Trophoblast cell (in vitro differentiated cells and primary cell): ENCODE measurements at regions not wholly inside any gene's neighbourhood (a gene's known extent, or its start where the extent isn't known, plus 50 kb on each side); places are given as distances from the start of the nearest gene placed in this dataset.

Experiments used
- DNase-seq, 2 donors: peaks; one replicate each; pipeline ENCODE4 v3.0.0-alpha.2; 2016
- H2AFZ ChIP-seq: 2 replicates; pipeline ENCODE4 v1.6.1; 2013; ENCODE audit warnings: low read length, moderate library complexity, mild to moderate bottlenecking; ENCODE audit not compliant: insufficient read depth, poor library complexity
- H2AK5ac ChIP-seq: 2 replicates; pipeline ENCODE4 v1.6.1; 2013; ENCODE audit warnings: mild to moderate bottlenecking, low read length
- H2BK120ac ChIP-seq: 2 replicates; pipeline ENCODE4 v1.6.1; 2013; ENCODE audit warnings: low read length, mild to moderate bottlenecking, moderate library complexity; ENCODE audit not compliant: insufficient read depth, poor library complexity
- H2BK12ac ChIP-seq: 2 replicates; pipeline ENCODE4 v1.6.1; 2013; ENCODE audit warnings: mild to moderate bottlenecking, low read length, moderate library complexity
- H2BK5ac ChIP-seq: 2 replicates; pipeline ENCODE4 v1.6.1; 2013; ENCODE audit warnings: low read length, low read depth, moderate library complexity, mild to moderate bottlenecking; ENCODE audit not compliant: poor library complexity
- H3K14ac ChIP-seq: 2 replicates; pipeline ENCODE4 v1.6.1; 2013; ENCODE audit warnings: mild to moderate bottlenecking, low read length
- H3K18ac ChIP-seq: 2 replicates; pipeline ENCODE4 v1.6.1; 2013; ENCODE audit warnings: mild to moderate bottlenecking, low read length
- H3K23ac ChIP-seq: 2 replicates; pipeline ENCODE4 v1.6.1; 2013; ENCODE audit warnings: low read length
- H3K27ac ChIP-seq: 2 replicates; pipeline ENCODE4 v1.5.1; 2013; ENCODE audit warnings: low read depth, mild to moderate bottlenecking, inconsistent platforms, low read length, moderate library complexity
- H3K27me3 ChIP-seq: 2 replicates; pipeline ENCODE4 v1.6.1; 2013; ENCODE audit warnings: inconsistent platforms, mild to moderate bottlenecking, low read length, moderate library complexity; ENCODE audit not compliant: insufficient read depth
- H3K36me3 ChIP-seq, 2 experiments: 1 replicate in 1 of 2; 2 replicates in 1 of 2; pipeline ENCODE4 v1.6.1; 2013; ENCODE audit warnings: low read length in 2 of 2, mild to moderate bottlenecking in 2 of 2, moderate library complexity in 1 of 2; ENCODE audit not compliant: insufficient read depth in 2 of 2, control insufficient read depth in 1 of 2
- H3K4ac ChIP-seq: 2 replicates; pipeline ENCODE4 v1.6.1; 2013; ENCODE audit warnings: low read depth, mild to moderate bottlenecking, low read length, moderate library complexity
- H3K4me1 ChIP-seq, 2 experiments: 1 replicate in 1 of 2; 2 replicates in 1 of 2; pipeline ENCODE4 v1.6.1; 2013; ENCODE audit warnings: low read length in 2 of 2, mild to moderate bottlenecking in 2 of 2, moderate library complexity in 1 of 2; ENCODE audit not compliant: insufficient read depth in 2 of 2, control insufficient read depth in 1 of 2
- H3K4me2 ChIP-seq: 2 replicates; pipeline ENCODE4 v1.6.1; 2013; ENCODE audit warnings: inconsistent platforms, mild to moderate bottlenecking, low read length, moderate library complexity
- H3K4me3 ChIP-seq: 2 replicates; pipeline ENCODE4 v1.5.1; 2013; ENCODE audit warnings: mild to moderate bottlenecking, low read depth, low read length, inconsistent platforms
- H3K79me1 ChIP-seq: one replicate; pipeline ENCODE4 v1.6.1; 2013; ENCODE audit warnings: low read length
- H3K79me2 ChIP-seq: 2 replicates; pipeline ENCODE4 v1.6.1; 2013; ENCODE audit warnings: low read length, mild to moderate bottlenecking; ENCODE audit not compliant: control insufficient read depth, insufficient read depth, poor library complexity
- H3K9ac ChIP-seq: 2 replicates; pipeline ENCODE4 v1.6.1; 2013; ENCODE audit warnings: mild to moderate bottlenecking, low read length
- H3K9me3 ChIP-seq: 2 replicates; pipeline ENCODE4 v1.6.1; 2013; ENCODE audit warnings: low read depth, mild to moderate bottlenecking, control low read depth, inconsistent platforms, low read length; ENCODE audit not compliant: insufficient read depth
- H4K12ac ChIP-seq: 2 replicates; pipeline ENCODE4 v1.6.1; 2013; ENCODE audit warnings: low read depth, mild to moderate bottlenecking, low read length, moderate library complexity
- H4K8ac ChIP-seq: 2 replicates; pipeline ENCODE4 v1.6.1; 2013; ENCODE audit warnings: low read depth, mild to moderate bottlenecking, low read length, moderate library complexity
- H4K91ac ChIP-seq: one replicate; pipeline ENCODE4 v1.6.1; 2013; ENCODE audit warnings: low read depth, mild to moderate bottlenecking, low read length, moderate library complexity
- WGBS: extraction: QIAGEN DNeasy Blood & Tissue Kit; methylation state at CpG from one replicate; pipeline ENCODE4 v1.1.7; 2013; ENCODE audit warnings: missing lambda C conversion rate; ENCODE audit not compliant: insufficient read length, insufficient coverage; ENCODE audit errors: extremely low coverage; 5-methylcytosine and 5-hydroxymethylcytosine counted together

DNA sequence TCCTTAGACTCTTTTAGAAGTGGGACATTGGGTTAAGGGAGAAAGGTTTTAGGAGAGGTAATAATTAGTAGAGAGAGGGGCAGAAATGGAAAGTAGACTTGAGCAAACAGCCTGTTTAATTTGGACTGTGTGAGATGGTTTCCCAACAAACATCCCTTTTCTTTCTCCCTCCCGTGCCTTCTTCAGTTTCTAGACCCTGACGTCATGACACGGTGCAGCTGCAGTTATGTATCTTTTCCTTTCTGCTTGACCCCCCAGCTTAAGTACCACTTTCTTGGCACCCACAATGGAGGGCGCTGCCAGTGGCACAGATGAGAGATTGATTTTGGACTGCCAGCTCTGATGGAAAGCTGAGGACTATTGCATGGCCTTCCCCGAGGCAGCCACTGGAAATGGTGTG lies 86.9 kb upstream of the FAM136A start:
- H4K91ac ChIP-seq, result no peak overlapping the region
- H2AK5ac ChIP-seq, result no peak overlapping the region
- no peak overlapping the region for H2BK12ac ChIP-seq
- no peaks in the 10 kb centered on the region for H3K79me1 ChIP-seq
- H3K9me3 ChIP-seq, result no peaks in the 10 kb centered on the region
- no peak overlapping the region for H3K27ac ChIP-seq
- H3K9ac ChIP-seq, result no peak overlapping the region
- no peak overlapping the region for H2AFZ ChIP-seq
- H3K4ac ChIP-seq, result no peak overlapping the region
- no CpG with 5 or more reads among the region's 5 CpGs for WGBS
- no peak overlapping the region for H3K18ac ChIP-seq
- H3K4me1 ChIP-seq, result no peaks in the 10 kb centered on the region
- H2BK120ac ChIP-seq, result no peak overlapping the region
- H4K12ac ChIP-seq, result no peak overlapping the region
- H2BK5ac ChIP-seq, result no peak overlapping the region
- H3K4me3 ChIP-seq, result no peak overlapping the region
- no peak for DNase-seq
- no peak overlapping the region for H3K14ac ChIP-seq
- no peaks in the 10 kb centered on the region for H3K79me2 ChIP-seq
- H3K27me3 ChIP-seq, result no peaks in the 10 kb centered on the region
- H3K36me3 ChIP-seq, result no peaks in the 10 kb centered on the region
- H4K8ac ChIP-seq, result no peak overlapping the region
- no peak overlapping the region for H3K4me2 ChIP-seq
- H3K23ac ChIP-seq, result no peak overlapping the region

DNA sequence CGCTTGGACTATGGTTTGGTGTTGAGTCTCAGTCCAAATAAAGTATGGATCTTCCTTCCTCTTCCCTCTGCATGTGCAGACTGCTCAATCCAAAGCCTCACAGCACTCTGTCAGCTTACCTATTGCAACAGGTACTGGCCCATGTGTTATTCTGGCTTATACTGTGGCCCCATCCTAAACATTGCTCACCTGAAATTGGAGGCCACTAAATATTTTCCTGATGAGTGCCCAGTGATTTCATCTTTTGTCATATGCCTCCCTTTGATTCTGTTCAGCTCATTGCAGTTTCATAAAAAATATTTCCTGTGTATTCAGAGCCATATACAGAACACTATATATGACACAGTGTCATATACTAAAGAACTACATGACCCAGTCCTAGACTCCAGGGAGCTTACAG lies 86.3 kb upstream of the FAM136A start:
- no peak overlapping the region for H3K23ac ChIP-seq
- no peak overlapping the region for H2BK120ac ChIP-seq
- no peaks in the 10 kb centered on the region for H3K79me1 ChIP-seq
- no peak overlapping the region for H2AFZ ChIP-seq
- H3K14ac ChIP-seq, result no peak overlapping the region
- no peak overlapping the region for H2BK12ac ChIP-seq
- H3K4me3 ChIP-seq, result no peak overlapping the region
- H3K27me3 ChIP-seq, result no peaks in the 10 kb centered on the region
- H3K18ac ChIP-seq, result no peak overlapping the region
- no peak overlapping the region for H3K4ac ChIP-seq
- no peak overlapping the region for H2BK5ac ChIP-seq
- no peaks in the 10 kb centered on the region for H3K79me2 ChIP-seq
- no peak overlapping the region for H3K27ac ChIP-seq
- WGBS, result no CpG with 5 or more reads among the region's 1 CpG
- no peaks in the 10 kb centered on the region for H3K4me1 ChIP-seq
- no peak overlapping the region for H4K91ac ChIP-seq
- H2AK5ac ChIP-seq, result no peak overlapping the region
- H4K12ac ChIP-seq, result no peak overlapping the region
- H3K4me2 ChIP-seq, result no peak overlapping the region
- H3K36me3 ChIP-seq, result no peaks in the 10 kb centered on the region
- no peak overlapping the region for H3K9ac ChIP-seq
- DNase-seq, result no peak
- H3K9me3 ChIP-seq, result no peaks in the 10 kb centered on the region
- no peak overlapping the region for H4K8ac ChIP-seq

DNA sequence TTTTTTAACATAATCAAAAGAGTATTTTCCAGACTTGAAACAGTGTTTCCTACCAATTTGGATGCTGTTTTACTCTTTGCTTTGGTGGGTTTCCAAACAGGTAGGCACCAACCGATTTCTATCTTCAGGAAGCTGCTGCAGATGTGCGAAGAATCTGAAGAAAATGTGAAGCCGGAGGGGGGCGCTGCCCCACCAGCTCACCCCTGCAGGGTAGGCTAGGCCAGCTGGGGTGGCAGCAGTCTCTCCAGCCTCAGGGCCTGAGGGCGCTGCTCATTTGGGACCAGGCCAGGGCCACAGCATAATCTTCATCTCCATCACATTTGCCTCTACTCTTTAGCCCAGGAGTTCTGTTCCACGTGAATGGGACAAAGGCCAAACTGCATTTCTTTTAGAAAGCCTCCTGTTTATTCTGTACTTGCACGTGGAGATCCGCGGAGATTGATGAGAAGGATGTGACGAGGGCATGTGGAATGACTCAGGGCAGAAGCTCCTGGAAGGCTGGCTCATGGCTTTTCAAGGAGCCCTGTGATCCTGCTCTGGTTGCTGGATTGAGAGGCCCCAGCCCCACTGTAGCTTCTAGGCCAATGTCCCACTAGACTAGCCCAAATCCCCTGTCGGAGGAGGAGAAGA lies 84.2 kb upstream of the FAM136A start:
- WGBS, result no CpG with 5 or more reads among the region's 11 CpGs

DNA sequence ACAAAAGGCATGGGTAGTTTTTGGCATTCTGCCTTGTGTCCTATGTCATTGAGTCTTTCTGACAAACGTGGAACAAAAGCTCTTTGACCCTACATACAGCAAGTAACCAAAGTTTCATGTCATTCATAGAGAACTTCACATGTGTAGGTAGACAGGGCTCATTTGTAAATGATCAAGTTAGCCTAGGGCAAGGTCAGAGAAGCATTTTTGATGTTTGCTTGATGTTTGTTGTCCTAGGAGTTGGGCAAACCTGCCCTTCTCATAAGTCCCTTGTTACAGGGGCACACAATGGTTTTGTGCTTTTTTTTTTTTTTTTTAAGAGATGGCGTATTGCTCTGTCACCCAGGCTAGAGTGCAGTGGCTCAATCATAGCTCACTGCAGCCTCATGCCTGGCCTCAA lies 83.3 kb upstream of the FAM136A start:
- H4K12ac ChIP-seq, result no peak overlapping the region
- no peak overlapping the region for H4K8ac ChIP-seq
- no peak overlapping the region for H3K14ac ChIP-seq
- H3K4me2 ChIP-seq, result no peak overlapping the region
- no peak overlapping the region for H2AK5ac ChIP-seq
- peaks cover 0 to 4% of the 10 kb centered on the region in 2 experiments for H3K4me1 ChIP-seq
- no peak for DNase-seq
- no peaks in the 10 kb centered on the region for H3K79me2 ChIP-seq
- H3K9me3 ChIP-seq, result no peaks in the 10 kb centered on the region
- no peak overlapping the region for H2BK5ac ChIP-seq
- no peaks in the 10 kb centered on the region for H3K79me1 ChIP-seq
- no peak overlapping the region for H3K4ac ChIP-seq
- H3K18ac ChIP-seq, result no peak overlapping the region
- no peak overlapping the region for H2BK120ac ChIP-seq
- H3K27ac ChIP-seq, result no peak overlapping the region
- H3K9ac ChIP-seq, result no peak overlapping the region
- H3K27me3 ChIP-seq, result no peaks in the 10 kb centered on the region
- no peak overlapping the region for H4K91ac ChIP-seq
- H3K4me3 ChIP-seq, result no peak overlapping the region
- no peaks in the 10 kb centered on the region for H3K36me3 ChIP-seq
- no peak overlapping the region for H2BK12ac ChIP-seq
- no peak overlapping the region for H2AFZ ChIP-seq
- no CpG with 5 or more reads among the region's 2 CpGs for WGBS
- H3K23ac ChIP-seq, result no peak overlapping the region

More for the DNA sequence above, 84.2 kb upstream of the FAM136A start:
- Histone ChIP-seq H3K27me3 (no peaks in the 10 kb centered on the region), H3K18ac (no peak overlapping the region), H3K4me3 (no peak overlapping the region), H3K23ac (no peak overlapping the region), H4K8ac (no peak overlapping the region), H2BK5ac (no peak overlapping the region), H4K12ac (no peak overlapping the region), H3K27ac (no peak overlapping the region), H3K79me2 (no peaks in the 10 kb centered on the region), H2AK5ac (no peak overlapping the region), H2BK120ac (no peak overlapping the region), H3K4me2 (no peak overlapping the region), H3K14ac (no peak overlapping the region), H3K36me3 (no peaks in the 10 kb centered on the region), H3K9me3 (no peaks in the 10 kb centered on the region), H3K9ac (no peak overlapping the region), H3K79me1 (no peaks in the 10 kb centered on the region), H4K91ac (no peak overlapping the region), H3K4me1 (peaks cover 0 to 4% of the 10 kb centered on the region in 2 experiments), H2AFZ (no peak overlapping the region), H3K4ac (no peak overlapping the region), H2BK12ac (no peak overlapping the region)
- no peak for DNase-seq
